ENCODE measurements at regions not wholly inside any gene's neighbourhood (a gene's known extent, or its start where the extent isn't known, plus 50 kb on each side); places are given as distances from the start of the nearest gene placed in this dataset.

DNA sequence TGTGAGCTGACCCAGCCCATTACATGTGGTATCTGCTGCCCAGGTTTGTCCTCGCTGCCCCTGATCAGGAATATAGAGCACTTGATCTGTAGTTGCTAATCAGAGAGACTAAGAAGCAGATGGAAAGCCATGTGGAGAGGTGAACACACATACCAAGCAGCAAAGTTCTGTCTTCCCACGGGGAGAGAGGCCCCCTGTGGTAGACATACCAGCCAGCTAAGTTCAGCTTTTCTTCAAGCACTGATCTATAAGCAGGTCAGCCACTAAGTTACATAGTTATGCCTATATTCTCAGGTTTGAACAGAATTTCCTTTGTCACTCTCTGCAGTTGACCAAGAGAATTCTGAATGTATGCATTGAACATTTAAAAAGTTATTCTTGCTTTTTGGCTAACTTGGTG lies 76.4 kb downstream of the DDX3Y start:
- DNase-seq (ENCODE audit: low spot score) = no peak

- no peak for DNase-seq (ENCODE audit: low spot score)
These were observed 77.7 kb downstream of the DDX3Y start for GRCh38 chrY:12982249-12982829.

GRCh38 chrY:12984637-12985344 lies 80.1 kb downstream of the DDX3Y start:
- DNase-seq (ENCODE audit: low spot score) = no peak

DNA sequence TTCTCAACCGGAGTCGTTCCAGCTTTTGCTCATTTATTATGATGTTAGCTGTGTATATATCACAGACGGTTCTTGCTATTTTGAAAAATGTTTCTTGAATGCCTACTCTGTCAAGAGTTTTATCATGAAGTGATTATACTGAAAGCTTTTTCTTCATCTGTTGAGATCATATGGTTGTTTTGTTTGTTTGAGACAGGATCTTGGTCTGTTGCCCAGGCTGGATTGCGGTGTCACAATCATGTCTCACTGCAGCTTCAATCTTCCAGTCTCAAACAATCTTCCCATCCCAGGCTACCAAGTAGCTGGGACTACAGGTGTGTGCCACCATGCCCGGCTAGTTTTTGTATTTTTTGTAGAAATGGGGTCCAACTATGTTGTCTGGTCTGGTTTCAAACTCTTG lies 112.8 kb downstream of the DDX3Y start:
- no peak for DNase-seq (ENCODE audit: low spot score)

DNA sequence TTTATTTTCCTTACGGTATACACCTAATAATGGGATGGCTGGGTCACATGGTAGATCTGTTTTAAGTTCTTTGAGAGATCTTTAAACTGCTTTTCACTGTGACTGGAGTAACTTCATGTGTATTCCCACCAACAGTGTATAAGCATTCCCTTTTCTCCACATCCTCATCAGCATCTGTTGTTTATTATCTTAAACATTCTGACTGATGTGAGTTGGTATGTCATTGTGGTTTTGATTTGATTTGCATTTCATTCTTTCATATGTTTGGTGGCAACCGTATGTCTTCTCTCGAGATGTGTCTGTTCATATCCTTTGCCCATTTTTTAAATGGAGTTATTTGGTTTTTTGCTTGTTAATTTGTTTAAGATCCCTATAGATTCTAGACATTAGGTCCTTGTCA lies 114.8 kb downstream of the DDX3Y start:
- no peak for DNase-seq (ENCODE audit: low spot score)

DNA sequence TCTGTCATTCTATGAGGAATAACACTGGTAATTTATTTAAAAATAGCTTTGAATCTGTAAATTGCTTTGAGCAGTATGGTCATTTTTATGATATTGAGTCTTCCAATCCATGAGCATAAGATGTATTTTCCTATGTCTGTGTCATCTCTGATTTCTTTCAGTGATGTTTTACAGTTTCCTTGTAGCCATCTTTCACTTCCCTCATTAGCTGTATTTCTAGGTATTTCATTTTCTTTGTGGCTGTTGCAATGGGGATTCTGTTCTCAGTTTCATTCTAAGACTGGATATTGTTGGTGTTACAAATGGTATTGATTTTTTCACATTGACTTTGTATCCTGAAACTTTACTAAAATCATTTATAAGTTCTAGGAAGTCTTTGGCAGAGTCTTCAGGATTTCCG lies 116.2 kb downstream of the DDX3Y start:
- no peak for DNase-seq (ENCODE audit: low spot score)

DNA sequence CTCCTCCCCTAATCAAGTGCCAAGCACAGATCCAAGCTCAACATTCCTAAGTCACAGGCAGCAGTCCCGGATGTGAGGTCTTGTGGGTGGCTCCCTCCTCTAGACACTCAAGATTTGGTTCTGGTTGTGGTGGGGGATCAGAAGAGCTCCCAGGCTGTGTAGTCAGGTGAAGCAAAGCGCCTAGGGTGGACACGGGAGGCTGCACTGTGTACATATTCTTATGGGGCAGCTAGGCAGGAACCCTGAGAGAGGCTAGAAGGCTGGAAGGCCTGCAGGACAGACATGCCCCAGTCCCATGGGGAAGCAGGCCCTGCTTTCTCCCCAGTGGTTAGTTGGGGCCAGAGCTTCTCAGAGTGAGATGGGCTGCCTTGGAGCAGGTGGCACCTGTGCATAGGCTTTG lies 118.9 kb downstream of the DDX3Y start:
- DNase-seq (ENCODE audit: low spot score) = no peak

DNA sequence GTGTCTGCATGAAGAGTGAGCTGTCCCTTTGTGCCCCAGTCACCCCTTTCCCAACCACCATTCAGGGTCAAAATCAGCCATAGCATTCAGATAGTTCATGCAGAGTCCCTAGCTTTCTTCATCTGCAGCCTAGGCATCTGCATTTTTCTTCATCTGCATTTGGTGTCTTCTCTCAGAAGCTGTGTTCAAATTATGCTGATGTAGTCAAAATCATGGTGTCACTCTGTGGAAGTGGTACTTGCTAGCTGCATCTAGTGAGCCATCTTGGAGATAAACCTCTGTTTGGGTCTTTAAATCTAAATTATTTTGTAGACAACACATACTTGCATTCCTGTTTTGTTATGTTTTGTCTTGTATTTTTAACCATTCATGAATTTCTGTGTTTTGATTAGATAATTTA lies 119.8 kb downstream of the DDX3Y start:
- no peak for DNase-seq (ENCODE audit: low spot score)

- DNase-seq (ENCODE audit: low spot score) = no peak
These were observed 122.2 kb downstream of the DDX3Y start for GRCh38 chrY:13026906-13027305.

GRCh38 chrY:13040232-13040631 lies 135.6 kb downstream of the DDX3Y start:
- no peak for DNase-seq (ENCODE audit: low spot score)

- no peak for DNase-seq (ENCODE audit: low spot score)
These were observed 148.8 kb downstream of the DDX3Y start for GRCh38 chrY:13053501-13053900.

DNA sequence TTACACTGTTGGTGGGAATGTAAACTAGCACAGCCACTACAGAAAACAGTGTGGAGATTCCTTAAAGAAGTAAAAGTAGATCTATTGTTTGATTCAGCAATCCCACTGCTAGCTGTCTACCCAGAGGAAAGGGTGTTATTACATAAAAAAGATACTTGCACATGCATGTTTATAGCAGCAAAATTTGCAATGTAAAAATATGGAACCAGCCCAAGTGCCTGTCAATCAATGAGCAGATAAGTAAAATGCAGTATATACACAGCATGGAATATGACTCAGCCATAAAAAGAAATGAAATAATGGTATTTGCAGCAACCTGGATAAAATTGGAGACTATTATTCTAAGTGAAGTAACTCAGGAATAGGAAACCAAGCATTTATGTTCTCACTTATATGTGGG lies 161.7 kb downstream of the DDX3Y start:
- DNase-seq (ENCODE audit: low spot score) = no peak

DNA sequence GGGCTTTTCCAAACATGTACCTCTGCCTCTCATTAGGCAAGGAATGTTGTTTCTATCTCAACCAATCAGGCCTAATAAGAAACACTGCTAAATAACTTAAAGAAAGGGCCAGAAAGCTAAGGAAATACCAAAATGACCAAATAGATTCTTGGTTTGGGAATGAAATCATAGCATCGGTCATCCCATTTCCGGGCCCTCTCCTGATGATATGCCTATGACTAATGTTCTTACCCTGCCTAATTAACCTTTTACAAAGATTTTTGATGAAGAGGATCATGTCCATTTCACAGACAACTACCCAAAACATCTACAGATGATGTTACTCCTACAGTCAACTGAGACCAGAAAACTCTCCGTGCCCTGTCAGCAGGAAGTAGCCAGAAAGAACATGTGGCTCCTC lies 164.0 kb downstream of the DDX3Y start:
- DNase-seq (ENCODE audit: low spot score) = no peak

- no peak for DNase-seq (ENCODE audit: low spot score)
These were observed 164.4 kb downstream of the DDX3Y start for GRCh38 chrY:13069111-13069510.

- no peak for DNase-seq (ENCODE audit: low spot score)
These were observed 178.1 kb downstream of the DDX3Y start for GRCh38 chrY:13082748-13083147.

- DNase-seq (ENCODE audit: low spot score) = no peak
These were observed 186.9 kb downstream of the DDX3Y start for GRCh38 chrY:13091575-13091974.

GRCh38 chrY:13092986-13093385 lies 188.3 kb downstream of the DDX3Y start:
- no peak for DNase-seq (ENCODE audit: low spot score)

- no peak for DNase-seq (ENCODE audit: low spot score)
These were observed 188.8 kb downstream of the DDX3Y start for GRCh38 chrY:13093461-13093860.

DNA sequence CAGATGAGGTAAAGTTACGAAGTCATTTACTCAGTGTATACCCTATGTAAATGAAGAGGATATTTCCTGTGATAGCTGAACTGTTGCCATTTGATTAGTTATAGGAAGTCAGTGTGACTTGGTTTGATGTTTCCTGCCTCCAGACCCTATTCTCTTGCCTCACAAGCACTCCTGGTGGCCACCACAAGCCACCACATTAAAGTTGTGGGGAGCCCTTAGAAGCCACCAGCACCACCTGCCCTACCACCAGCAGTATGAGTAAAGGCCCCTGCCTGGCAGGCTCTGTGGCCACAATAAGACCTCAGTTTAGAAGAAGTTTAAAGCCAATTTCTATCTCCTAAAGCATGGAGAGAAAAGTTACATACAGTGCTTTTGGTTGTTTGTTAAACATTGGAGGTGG lies 189.7 kb downstream of the DDX3Y start:
- DNase-seq (ENCODE audit: low spot score) = no peak

GRCh38 chrY:13094904-13095600 lies 190.4 kb downstream of the DDX3Y start:
- no peak for DNase-seq (ENCODE audit: low spot score)

GRCh38 chrY:13126881-13127456 lies 222.3 kb downstream of the DDX3Y start:
- no peak for DNase-seq (ENCODE audit: low spot score)

DNA sequence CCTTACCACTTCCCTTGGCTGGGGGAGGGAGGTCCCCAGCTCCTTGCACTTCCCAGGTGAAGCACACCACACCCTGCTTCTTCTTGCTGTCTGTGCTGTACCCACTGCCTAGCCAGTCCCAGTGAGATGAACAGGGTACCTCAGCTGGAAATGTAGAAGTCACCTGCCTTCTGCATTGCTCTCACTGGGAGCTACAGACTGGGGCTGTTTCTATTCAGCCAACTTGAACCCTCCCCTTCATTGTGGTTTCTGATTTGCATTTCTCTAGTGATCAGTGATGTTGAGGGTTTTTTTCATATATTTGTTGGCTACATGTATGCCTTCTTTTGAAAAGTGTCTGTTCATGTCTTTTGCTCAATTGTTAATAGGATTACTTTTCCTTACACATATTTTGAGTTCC lies 222.8 kb downstream of the DDX3Y start:
- no peak for DNase-seq (ENCODE audit: low spot score)

- DNase-seq (ENCODE audit: low spot score) = no peak
These were observed 244.5 kb downstream of the DDX3Y start for GRCh38 chrY:13149148-13149547.

Measured in putamen (tissue), 1 donor.